Tibial nerve (tissue), 4 donors: ENCODE measurements at regions not wholly inside any gene's neighbourhood (a gene's known extent, or its start where the extent isn't known, plus 50 kb on each side); places are given as distances from the start of the nearest gene placed in this dataset.

Experiments used
- DNase-seq, 2 donors: peaks; one replicate each; pipeline ENCODE4 v3.0.0-alpha.2; 2019; ENCODE audit warnings: low spot score in 2 of 2
- H3K27ac ChIP-seq, 4 donors: fragments of 200-600 bp; sonication (generic) in 3 of 4; one replicate each; pipeline ENCODE4 v1.5.1; 2017 to 2019; ENCODE audit warnings: mild to moderate bottlenecking in 1 of 4
- H3K27me3 ChIP-seq, 2 donors: fragments of 200-600 bp; sonication (generic) in 1 of 2; one replicate each; pipeline versions ENCODE4 v1.5.1 to v1.6.0; 2017 to 2019
- H3K36me3 ChIP-seq, 3 donors: fragments of 200-600 bp; sonication (generic); one replicate each; pipeline ENCODE4 v1.5.1; 2018 to 2019
- H3K4me1 ChIP-seq, 4 donors: fragments of 200-600 bp; sonication (generic) in 3 of 4; one replicate each; pipeline ENCODE4 v1.5.1; 2017 to 2019
- H3K4me3 ChIP-seq, 4 donors: fragments of 200-600 bp; sonication (generic) in 3 of 4; one replicate each; pipeline ENCODE4 v1.5.1; 2017 to 2019; ENCODE audit warnings: mild to moderate bottlenecking in 1 of 4, moderate library complexity in 1 of 4
- H3K9me3 ChIP-seq, 4 donors: fragments of 200-600 bp; sonication (generic) in 3 of 4; one replicate each; pipeline ENCODE4 v1.5.1; 2017 to 2019
- CTCF ChIP-seq, 5 experiments: fragments of 200-600 bp in 3 of 5; fragments of 450-650 bp in 2 of 5; sonication (generic) in 3 of 5; IDR thresholded peaks; one replicate each; pipeline ENCODE4 v1.5.1; 2016 to 2019; ENCODE audit warnings: antibody characterized with exemption in 5 of 5, mild to moderate bottlenecking in 3 of 5, moderate library complexity in 2 of 5
- EP300 ChIP-seq, 2 donors: sonication (generic); formaldehyde crosslinking; IDR thresholded peaks; one replicate each; pipeline ENCODE4 v1.6.1; 2017; ENCODE audit warnings: antibody characterized with exemption in 2 of 2, mild to moderate bottlenecking in 1 of 2
- POLR2A ChIP-seq, 2 donors: fragments of 450-650 bp; IDR thresholded peaks; one replicate each; pipeline ENCODE4 v1.6.1; 2017; ENCODE audit warnings: antibody characterized with exemption in 2 of 2, mild to moderate bottlenecking in 2 of 2, moderate library complexity in 2 of 2
- WGBS, 2 donors: methylation state at CpG; one replicate each; pipeline ENCODE4 v1.1.5; 2018; 5-methylcytosine and 5-hydroxymethylcytosine counted together

- H3K27me3 ChIP-seq = peaks cover 0 to 6% of the 10 kb centered on the region in 2 donors
- H3K4me1 ChIP-seq = peaks cover 0 to 11% (median 4%) of the 10 kb centered on the region in 4 donors
- no peak for TF ChIP-seq CTCF (IDR thresholded peaks at IDR 0.05)
- H3K36me3 ChIP-seq = no peaks in the 10 kb centered on the region
- DNase-seq = no peak
- WGBS, 2 donors = 77 to 79% methylated on average over 9 of the region's 9 CpGs
- no peaks in the 10 kb centered on the region for H3K9me3 ChIP-seq
- no peak overlapping the region for H3K4me3 ChIP-seq
- H3K27ac ChIP-seq = no peak overlapping the region
These were observed 522.3 kb downstream of the MED13L start for GRCh38 chr12:115755061-115755724.

- Histone ChIP-seq H3K36me3 (no peaks in the 10 kb centered on the region), H3K4me1 (peaks cover 0 to 17% (median 4%) of the 10 kb centered on the region in 4 donors), H3K4me3 (no peak overlapping the region), H3K9me3 (no peaks in the 10 kb centered on the region), H3K27me3 (peaks cover 0 to 4% of the 10 kb centered on the region in 2 donors), H3K27ac (no peak overlapping the region)
- TF ChIP-seq EP300 (IDR thresholded peaks at IDR 0.05) (peak in 1 of 2 donors; percentile 29), CTCF (IDR thresholded peaks at IDR 0.05) (peak; percentile 42 to 81 (median 48)), POLR2A (IDR thresholded peaks at IDR 0.05) (no peak)
- DNase-seq = peak in 1 of 2 donors; percentile 75
- WGBS, 2 donors = 58 to 63% methylated on average over 5 of the region's 5 CpGs
These were observed 524.4 kb downstream of the MED13L start for GRCh38 chr12:115752913-115753726.

- no peaks in the 10 kb centered on the region for H3K36me3 ChIP-seq
- no peaks in the 10 kb centered on the region for H3K27me3 ChIP-seq
- H3K4me3 ChIP-seq = no peak overlapping the region
- 26 to 33% methylated on average over 2 of the region's 2 CpGs for WGBS, 2 donors
- no peak overlapping the region for H3K27ac ChIP-seq
- DNase-seq = peak in 1 of 2 donors; percentile 10
- peaks cover 0 to 17% (median 4%) of the 10 kb centered on the region in 4 donors for H3K4me1 ChIP-seq
- TF ChIP-seq POLR2A (IDR thresholded peaks at IDR 0.05) (no peak), CTCF (IDR thresholded peaks at IDR 0.05) (no peak), EP300 (IDR thresholded peaks at IDR 0.05) (no peak)
- H3K9me3 ChIP-seq = no peaks in the 10 kb centered on the region
These were observed 525.3 kb downstream of the MED13L start for GRCh38 chr12:115752156-115752555.

- no peak for DNase-seq
- Histone ChIP-seq H3K27me3 (no peaks in the 10 kb centered on the region), H3K9me3 (no peaks in the 10 kb centered on the region), H3K27ac (no peak overlapping the region), H3K36me3 (no peaks in the 10 kb centered on the region), H3K4me3 (no peak overlapping the region), H3K4me1 (peaks cover 0 to 17% (median 4%) of the 10 kb centered on the region in 4 donors)
- WGBS, 2 donors = 63 to 89% methylated on average over 1 of the region's 1 CpG
- TF ChIP-seq EP300 (IDR thresholded peaks at IDR 0.05) (no peak), POLR2A (IDR thresholded peaks at IDR 0.05) (no peak), CTCF (IDR thresholded peaks at IDR 0.05) (no peak)
These were observed 527.2 kb downstream of the MED13L start for GRCh38 chr12:115750340-115750739.
